A549 (cell line): ENCODE measurements at regions not wholly inside any gene's neighbourhood (a gene's known extent, or its start where the extent isn't known, plus 50 kb on each side); places are given as distances from the start of the nearest gene placed in this dataset.

Experiments used
- CBX8 ChIP-seq: fragments of 200-600 bp; sonication (generic); IDR thresholded peaks from 2 replicates; pipeline ENCODE4 v1.6.1; 2016
- CTCF ChIP-seq: fragments of >200 bp; sonication (Bioruptor Twin); formaldehyde crosslinking; IDR thresholded peaks from 3 replicates; pipeline ENCODE4 v1.5.1; 2016

GRCh38 chr14:87042354-87042753 is 950.6 kb downstream of the GALC start:
- TF ChIP-seq CBX8 (no peak), CTCF (no peak)
